ENCODE measurements at regions not wholly inside any gene's neighbourhood (a gene's known extent, or its start where the extent isn't known, plus 50 kb on each side); places are given as distances from the start of the nearest gene placed in this dataset.

GRCh38 chr1:162972773-162973172 is 96.4 kb upstream of the RGS4 start:
- TF ChIP-seq CTCF (optimal IDR thresholded peaks at IDR 0.05 in 1 of 3, IDR thresholded peaks at IDR 0.05 in 1 of 3, conservative IDR thresholded peaks at IDR 0.05 in 1 of 3; ENCODE audit: extremely low read depth in 1 of 3, insufficient read depth in 2 of 3, low read length in 3 of 3) (no peak), EZH2 (IDR thresholded peaks at IDR 0.05; ENCODE audit: low read length) (no peak)
